Skin of body (tissue), 1 donor: ENCODE measurements at regions not wholly inside any gene's neighbourhood (a gene's known extent, or its start where the extent isn't known, plus 50 kb on each side); places are given as distances from the start of the nearest gene placed in this dataset.
"Not testable (repeated sequence)": the region's sequence is repeated elsewhere in the genome, so short reads cannot be mapped to it uniquely, and the experiment has no call there.

ENCODE experiments used
- DNase-seq: peaks from one replicate; lab custom pipeline; 2025; lab: John Stamatoyannopoulos, UW

DNA sequence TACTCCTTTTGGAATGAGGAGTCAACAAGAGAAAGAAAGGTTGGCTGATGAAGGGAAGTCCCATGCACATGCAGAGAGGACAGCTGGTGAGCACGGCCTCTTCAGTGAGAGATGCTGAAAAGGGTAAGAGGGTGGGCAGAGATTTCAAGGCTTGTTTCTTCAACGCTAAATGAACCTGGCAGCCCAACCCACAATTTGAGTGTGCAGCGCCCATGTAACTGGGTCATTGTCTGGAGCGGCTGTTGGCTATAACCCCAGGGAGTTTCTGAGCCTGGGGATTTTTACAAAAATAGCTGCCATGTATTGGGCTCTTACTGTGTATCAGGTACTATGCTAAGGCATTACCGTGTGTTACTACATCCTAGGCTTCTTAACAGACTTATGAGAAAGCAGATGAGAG is 594.1 kb downstream of the ETS1 start:
- no peak for DNase-seq

DNA sequence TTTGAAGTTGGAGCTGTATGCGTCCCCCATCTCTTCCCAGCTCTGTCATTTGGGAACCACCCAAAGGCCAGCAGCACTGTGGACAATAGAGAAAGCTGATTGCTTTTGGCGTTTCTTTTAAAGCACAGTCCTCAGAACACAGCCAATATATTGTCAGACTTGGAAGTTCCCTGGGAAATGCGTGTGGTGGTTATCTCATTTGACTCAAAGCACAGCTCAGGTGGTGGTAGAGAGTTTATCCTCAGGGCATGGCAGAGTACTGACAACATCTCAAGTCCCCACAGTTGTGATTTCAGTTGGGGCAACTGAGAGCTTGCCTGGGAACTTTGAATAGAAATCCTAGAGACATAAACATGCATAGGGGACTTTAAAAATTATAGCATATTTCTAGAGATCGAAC is 601.3 kb downstream of the ETS1 start:
- DNase-seq, result no peak

DNA sequence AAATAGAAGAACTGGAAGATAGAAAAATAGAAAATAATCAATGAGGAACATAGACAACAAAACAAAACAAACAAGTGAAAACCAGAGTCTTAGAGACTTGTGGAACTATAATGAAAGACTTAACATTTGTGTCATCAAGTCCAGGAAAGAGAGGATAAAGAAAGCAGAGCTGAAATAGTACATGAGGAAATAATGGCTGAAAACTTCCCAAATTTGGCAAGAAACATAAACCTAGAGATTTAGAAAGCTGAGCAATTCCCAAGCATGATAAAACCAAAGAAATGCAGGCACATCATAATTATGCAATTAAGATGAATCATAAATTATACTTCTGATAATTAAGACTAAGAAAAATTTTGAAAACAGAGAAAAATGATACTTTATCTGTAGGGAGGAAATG is 614.5 kb downstream of the ETS1 start:
- DNase-seq, result no peak

DNA sequence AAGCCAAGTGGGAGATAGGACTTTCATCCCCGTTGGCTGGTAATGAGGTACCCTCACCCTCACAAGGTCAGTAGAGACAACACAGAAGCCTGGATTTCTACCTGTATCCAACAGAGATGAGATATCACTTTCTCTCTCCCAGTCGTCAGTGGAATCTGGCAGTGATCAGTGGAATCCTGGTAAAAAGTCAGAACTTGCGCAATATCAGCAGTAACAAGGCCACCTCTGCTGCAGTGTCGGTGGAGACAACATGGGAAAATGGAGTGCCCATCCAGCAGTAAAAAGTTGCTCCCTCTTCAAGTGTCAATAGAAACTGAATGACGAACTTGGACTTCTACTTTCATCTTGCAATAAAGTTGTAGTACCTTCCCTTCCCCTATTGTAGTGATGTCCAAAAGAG is 615.9 kb downstream of the ETS1 start:
- no peak for DNase-seq

DNA sequence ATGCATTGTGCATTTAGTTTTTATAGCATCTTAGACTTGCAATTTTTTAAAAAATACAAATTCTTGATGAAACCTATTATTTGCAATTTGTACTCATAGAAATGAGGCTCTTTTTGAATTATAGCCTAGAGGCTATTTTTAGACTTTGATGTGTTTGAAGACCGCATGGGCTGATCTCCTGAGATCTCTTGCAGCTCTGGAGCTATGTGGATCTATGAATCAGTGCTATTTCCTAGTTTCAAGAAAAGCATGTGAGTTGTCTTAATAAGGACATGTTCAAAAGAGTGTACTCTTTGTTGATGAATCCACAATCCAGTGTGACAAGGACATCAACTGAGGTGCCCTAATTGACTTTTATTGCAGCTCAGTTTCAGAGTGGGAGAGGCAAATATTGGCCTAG is 620.5 kb downstream of the ETS1 start:
- DNase-seq, result no peak

DNA sequence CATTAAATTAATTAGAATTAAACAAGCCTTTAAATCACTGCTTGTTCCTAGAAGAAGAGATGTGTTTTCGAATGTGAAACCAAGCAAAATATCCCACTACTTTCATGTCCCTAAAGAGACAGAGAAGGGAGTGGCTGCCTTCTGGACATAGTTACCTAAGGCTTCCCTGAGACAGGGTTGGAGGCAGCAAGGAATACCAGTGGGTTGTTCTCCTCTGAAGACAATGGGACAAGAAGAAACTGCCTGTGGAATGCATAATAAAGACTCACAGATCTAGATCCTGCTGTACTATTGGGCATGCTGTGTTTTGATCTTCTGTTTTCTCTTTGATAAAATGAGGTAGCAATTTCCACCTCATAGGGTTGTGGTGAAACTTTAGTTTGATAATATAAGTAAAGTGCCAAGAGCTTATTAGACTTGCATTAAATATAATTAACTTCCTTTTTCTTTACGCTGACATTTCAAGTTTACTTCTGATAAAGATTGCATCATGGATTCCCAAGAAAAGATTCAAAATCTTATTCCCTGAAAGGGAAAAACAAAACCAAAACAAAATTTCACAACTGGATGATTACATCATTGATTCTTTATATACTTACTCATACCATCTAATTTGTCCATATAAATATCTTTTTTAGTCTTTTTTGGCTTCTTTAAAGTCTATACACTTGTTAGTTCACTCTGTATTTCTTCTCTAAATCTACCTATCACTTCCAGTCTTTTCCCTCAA is 621.3 kb downstream of the ETS1 start:
- DNase-seq, result no peak

DNA sequence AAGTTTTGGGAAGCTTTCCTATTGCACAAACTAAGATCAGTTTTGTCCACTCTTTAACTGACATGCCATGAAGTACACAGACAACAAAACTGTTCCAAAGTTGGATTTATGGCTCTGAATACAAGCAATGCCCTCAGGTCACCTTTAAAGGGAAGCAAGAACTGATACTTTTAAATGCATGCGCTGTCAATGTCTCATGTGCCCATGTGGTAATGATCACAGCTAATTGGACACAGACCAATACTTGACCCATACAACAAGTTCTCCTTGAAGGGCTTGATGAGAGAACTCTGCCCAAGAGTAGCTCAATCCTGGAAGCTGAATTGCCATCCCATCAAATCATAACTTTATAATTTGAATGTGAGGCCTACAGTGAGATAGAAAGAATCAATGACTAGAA is 624.9 kb downstream of the ETS1 start:
- no peak for DNase-seq

DNA sequence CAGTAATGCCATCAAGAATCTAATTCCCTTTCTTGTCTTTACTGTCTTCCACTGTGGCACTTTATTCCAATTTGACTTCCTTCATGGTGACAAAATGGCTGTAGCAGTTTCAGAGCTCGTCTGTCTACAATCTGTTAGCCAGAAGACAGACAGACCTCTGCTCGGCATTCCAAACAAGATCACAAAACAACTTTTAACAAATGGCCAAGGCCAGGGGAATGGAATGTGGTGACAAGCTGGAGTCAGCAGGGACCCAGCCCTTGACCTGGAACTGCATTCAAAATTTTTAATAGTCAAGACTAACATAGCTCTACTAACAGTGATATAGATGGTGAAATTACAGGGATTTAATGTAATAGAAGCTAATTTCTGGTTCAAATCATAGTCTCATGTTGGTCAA is 637.2 kb downstream of the ETS1 start:
- no peak for DNase-seq

DNA sequence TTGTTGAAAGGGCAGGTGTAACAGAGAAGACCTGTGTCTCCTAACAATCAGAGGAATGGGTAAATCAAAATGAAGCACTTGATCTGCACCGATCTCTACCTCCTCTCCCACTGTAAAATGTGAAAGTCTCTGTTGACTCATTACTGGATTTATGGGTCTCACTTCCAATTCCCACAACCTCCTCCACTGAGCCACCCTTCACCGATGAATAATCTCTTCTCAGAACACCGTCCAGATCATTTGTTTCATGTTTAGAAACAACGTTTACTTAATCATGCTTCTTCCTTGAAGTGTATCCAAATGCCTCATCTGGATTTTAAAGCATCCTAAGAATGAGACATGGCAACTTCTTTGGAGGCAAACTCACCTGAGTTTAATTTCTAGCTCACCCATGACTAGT is 643.6 kb downstream of the ETS1 start:
- DNase-seq, result no peak

DNA sequence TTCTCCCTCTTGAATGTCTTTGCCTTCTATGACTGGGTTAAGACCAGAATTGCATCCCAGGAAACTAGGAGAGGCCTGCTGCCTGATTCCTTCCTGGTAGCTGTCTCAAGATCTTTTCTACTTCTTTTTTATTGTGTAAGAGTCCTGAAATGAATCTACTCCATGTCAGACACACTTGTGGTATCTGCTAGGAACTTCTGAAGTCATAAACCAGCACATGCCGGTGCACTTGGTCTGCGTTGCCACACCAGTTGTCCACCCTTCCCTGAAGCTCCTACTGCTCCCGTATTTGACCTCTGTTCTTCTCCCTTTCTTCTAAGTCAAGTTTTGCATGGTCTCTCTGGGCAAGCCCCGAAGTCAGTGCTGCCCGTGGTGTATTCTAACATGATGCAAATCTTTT is 644.2 kb downstream of the ETS1 start:
- no peak for DNase-seq

DNA sequence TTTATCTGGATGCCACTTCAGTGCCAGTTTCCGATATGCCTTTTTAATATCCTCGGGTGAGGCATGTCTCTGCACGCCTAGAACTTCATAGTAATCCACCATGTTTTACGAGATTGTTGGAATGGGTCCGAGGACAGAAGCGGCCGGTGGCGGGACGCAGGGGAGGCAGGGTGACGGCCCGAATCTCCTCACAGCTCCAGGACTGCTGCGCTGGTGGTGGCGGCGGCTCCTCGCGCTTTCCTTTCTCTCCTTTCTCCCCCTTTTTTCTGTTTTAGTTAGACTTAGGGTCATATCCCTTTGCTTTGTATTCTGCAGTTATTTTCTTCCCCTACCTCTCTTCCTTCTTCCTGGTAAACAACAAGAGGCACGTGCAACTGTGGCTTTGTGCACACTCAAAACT is 645.8 kb downstream of the ETS1 start:
- not testable (repeated sequence) for DNase-seq

DNA sequence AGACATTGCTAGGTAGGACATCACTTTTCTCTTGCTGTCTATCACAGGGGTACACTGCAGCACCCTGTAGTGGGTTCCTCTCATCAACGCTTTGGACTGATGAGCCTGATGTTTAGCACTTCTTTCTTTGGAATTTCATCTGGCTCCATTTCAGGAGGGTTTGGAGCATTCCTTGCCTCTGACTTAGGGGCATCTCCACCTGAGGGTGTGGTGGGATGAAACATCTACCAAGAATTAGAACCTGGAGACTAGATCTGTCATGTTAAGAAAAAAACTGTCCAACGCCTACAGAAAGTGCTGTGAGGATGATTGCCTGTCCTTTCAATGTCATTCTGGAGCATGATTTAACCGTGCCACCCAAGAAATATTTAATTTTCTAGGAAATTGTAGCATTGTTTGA is 648.4 kb downstream of the ETS1 start:
- no peak for DNase-seq

DNA sequence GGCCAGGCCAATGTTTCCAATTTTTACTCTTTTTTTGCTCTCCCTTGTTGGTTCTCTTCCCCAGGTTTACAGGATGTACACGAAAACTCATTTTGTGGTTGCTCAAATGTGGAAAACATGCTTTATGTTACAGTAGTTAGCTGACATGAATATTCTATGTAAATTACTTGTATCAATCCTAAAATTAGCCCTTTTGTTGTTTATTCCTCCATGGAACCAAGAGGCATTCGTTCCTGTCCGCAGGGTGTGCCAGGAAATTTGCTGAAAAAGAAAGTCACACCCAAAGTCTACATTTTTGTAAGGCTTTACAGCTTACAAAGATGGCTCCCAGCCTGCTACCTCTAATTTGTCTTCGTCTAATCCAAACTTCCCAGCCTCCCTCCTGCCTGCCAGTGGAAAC is 652.3 kb downstream of the ETS1 start:
- DNase-seq, result no peak

DNA sequence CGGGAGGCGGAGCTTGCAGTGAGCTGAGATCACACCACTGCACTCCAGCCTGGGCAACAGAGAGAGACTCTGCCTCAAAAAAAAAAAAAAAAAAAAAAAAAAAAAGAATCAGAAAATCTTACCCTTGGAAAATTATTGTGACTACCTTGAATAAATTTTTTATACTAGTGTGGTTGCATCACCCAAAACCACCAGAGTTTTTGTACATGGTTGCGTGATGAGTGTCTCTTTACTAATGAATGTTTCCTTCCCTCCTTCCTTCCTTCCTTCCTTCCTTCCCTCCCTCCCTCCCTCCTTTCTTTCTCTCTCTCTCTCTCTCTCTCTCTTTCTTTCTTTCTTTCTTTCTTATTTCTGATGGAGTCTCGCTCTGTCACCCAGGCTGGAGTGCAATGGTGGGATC is 653.4 kb downstream of the ETS1 start:
- not testable (repeated sequence) for DNase-seq

DNA sequence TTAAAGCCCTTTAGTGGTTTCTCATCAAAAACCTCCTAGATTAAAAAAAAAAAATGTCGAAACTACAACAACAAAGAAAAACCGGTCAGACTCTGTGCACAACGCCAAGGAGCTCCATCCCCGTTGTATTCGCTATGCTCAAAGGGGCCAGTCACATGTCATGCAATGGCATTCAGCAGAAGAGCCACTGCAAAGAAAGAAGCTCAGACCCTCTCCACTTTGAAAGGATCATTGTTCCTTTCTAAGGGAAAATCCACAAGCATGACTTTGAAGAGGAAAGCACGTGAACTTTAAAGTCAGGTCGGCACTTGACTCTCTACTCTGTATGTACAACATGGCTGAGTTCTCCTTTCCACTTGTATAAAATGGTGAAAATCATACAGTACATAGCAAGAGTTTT is 655.6 kb downstream of the ETS1 start:
- no peak for DNase-seq

DNA sequence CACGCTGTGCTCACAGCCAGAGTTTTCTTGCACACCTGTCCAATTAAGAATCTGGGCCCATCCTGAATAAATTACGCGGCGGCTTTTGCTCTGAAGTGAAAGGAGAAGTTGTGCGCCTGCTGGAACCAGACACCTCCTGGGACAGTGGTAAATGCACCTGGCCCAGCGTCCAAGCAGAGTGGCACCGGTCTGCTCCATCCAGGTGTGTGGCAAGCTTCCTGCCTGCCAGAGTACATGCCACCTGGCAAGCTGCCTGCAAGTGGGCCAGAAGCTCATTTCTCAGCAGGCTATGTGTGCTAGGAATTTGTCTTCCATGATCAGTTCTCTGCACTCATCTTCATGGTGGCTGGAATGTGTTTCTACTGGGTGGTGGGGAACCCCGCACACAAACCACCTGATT is 660.6 kb downstream of the ETS1 start:
- no peak for DNase-seq

DNA sequence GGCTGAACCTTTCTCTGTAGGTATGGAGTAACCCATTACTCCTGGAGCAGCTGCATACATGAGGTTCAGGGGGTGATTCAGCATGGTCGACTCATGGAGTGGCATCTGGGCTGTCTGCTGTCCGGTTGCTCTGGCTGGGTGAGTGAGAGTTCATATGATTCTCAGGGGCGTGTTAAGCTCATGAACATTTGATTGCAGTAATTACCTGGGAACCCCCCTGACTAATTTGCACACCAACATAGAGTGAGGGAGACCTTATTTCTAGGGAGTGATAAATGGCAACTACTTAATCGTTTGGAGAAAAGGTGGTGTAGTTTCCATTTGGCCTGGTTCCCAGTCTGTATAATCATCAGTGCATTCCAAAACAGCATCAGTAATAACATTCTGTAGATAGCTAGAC is 661.9 kb downstream of the ETS1 start:
- no peak for DNase-seq

DNA sequence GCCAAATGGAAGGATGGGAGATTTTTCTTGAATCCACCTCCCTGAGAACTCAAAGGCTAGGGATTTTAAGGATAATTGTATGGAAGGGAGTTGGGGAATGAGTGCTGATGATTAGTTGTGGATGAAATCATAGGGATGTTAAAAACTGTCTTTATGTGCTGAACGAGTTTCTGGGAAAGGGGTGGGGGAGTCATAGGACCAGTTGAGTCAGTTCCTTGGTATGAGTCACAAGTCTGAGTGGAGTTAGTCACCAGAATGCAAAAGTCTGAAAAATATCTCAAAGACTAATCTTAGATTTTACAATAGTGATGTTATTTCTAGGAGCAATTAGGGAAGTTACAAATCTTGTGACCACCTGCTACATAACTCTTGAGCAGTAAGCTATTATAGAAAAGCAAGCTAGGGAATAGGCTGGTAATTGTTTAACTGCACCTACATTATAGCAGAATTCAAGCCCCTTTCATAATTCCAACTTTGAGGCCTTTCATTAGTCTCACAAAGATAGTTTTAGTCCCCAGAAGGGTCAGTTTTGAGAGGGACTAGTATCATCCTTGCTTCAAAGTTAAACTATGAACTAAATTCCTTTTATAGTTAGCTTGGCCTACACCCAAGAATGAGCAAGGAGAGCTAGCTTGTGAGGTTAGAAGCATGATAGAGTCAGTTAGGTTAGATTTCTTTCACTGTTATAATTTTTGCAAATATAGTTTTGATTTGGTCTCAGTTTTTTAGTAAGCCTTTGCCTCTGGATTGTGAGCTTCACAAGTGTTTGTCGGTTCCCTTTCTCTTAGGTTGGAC is 668.0 kb downstream of the ETS1 start:
- DNase-seq, result no peak

DNA sequence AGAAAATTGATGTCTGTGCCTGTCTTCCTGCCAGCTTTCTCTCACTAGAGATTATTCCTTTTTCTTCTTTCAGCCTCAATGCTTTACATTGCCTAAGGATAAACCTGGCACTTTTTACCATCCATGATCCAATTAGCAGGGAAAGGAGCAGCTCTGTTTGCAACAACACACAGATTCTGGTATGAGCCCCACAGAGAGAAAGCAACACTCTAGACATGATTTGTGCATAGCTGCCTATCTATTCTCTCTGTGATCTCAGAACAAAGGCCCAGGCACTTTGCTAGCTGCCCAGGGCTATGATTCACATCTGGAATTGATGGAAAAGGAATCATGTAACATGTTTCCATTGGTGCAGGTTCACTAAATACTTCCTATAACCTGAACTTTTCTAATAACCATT is 685.0 kb downstream of the ETS1 start:
- no peak for DNase-seq

DNA sequence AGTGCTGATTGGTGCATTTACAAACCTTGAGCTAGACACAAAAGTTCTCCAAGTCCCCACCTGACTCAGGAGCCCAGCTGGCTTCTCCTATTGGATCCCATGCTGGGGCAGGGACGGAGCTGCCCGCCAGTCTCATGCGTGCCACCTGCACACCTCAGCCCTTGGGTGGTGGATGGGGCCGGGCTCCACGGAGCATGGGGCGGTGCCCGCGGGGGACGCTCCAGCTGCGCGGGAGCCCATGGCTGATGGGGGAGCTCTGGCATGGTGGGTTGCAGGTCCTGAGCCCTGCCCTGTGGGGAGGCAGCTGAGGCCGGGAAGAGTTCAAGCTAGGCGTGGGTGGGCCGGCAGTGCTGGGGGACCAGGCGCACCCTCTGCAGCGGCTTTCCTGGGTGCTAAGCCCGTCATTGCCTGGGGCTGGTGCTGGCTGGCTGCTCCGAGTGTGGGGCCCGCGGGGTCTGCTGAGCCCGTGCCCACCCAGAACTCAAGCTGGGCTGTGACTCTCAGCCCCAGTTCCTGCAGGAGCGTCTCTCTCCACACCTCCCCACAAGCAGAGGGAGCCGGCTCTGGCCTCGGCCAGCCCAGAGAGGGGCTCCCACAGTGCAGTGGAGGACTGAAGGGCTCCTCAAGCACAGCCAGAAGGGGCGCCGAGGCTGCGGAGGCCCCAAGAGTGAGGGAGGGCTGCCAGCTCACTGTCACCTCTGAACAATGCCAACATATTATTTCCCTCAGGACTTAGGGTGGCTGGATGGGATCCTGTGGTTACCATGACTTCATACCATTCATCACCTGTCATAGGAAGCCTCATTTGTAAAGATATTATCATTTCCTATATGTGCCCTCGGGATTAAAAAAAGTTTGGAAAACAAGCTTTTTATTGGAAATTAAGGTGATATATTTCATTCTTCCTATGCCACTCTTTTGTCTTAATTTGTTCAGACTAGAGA is 688.7 kb downstream of the ETS1 start:
- DNase-seq, result no peak

DNA sequence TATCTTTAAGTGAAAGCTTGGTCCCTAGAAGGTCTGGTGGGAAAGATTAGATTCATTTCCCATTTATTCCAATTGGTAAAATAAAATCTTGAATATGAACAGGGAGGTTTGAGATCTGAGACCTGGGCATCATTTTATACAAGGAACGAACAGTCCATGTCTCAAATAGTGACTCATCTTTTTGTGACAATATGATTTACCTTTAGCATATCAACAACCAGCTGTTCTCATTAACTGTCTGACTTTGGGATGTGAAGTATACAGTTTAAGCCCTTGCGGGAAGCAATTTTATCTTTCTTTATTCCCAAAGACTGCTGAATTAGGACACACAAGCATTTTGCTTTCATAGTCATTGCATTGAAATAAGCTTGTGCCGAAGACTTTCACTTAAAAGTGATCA is 691.6 kb downstream of the ETS1 start:
- no peak for DNase-seq

DNA sequence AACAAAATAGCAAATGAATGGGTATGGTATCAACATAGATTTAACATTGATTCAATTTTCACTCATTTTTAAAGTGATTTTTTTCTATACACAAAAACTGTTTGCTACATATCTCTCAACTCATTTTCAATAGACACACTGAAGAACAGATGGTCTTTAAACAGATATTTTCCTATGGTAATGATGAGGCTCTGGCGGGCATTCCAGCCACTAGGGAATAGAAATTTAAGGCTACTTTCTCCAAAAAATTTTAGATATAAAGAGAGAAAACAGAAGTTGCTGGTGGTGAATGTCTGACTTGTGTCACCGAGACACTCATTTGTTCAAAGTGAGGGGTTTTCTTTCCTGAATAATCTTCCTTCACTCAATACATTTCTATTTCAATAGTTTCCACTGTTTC is 693.0 kb downstream of the ETS1 start:
- DNase-seq, result no peak
